ENCODE measurements at regions not wholly inside any gene's neighbourhood (a gene's known extent, or its start where the extent isn't known, plus 50 kb on each side); places are given as distances from the start of the nearest gene placed in this dataset.

DNA sequence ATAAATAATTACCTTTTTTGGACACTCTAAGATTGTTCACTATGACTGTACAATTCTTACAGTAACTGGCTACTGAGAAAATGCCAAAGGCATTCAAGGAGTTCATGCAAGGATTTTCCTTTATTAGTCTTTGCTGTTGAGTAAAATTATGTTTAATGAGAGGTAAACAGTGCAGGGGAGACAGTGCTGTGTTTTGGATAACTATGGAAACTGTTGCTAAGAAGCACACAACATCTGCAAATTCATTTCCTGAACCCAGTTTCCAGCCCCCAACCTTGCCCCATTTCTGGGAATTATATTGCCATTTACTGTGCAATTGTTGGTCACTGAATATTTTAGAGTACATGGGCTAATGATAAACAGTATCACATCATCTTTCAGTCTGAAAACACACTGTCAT, 1005.8 kb downstream of the TRHDE start:
- H3K27me3 ChIP-seq (replicated peaks; ENCODE audit: control insufficient read depth, insufficient read depth, low read length), result no peaks in the 10 kb centered on the region
- H3K9ac ChIP-seq (ENCODE audit: low read length), result no peak overlapping the region
- no peaks in the 10 kb centered on the region for H3K36me3 ChIP-seq (ENCODE audit: control insufficient read depth, insufficient read depth, low read length, severe bottlenecking)
- H3K4me3 ChIP-seq (ENCODE audit: low read length), result no peak overlapping the region
- no peak for DNase-seq (ENCODE audit: low read depth)
- H3K4me1 ChIP-seq (ENCODE audit: control insufficient read depth, insufficient read depth, low read length), result no peaks in the 10 kb centered on the region
- no peaks in the 10 kb centered on the region for H3K9me3 ChIP-seq (ENCODE audit: control insufficient read depth, low read length)

DNA sequence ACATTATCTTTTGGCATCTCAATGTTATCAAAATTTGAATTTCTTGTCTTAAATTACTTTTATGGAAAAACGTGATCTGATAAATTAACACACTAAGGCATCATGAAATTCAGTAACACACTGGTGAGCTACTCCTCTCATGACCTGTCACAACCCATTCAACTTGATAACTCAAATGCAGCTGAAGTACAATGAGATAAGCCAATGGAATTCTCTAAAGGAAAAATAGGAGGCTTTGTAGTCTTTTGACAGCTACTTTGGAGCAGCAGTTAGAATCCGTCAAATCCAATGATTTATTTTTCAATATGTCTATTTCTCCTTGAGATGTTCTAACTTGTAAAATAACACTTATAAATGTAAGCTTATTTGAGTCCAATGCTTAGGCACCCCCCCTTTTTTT, 1029.4 kb downstream of the TRHDE start:
- Histone ChIP-seq H3K9ac (ENCODE audit: low read length) (no peak overlapping the region), H3K4me3 (ENCODE audit: low read length) (no peak overlapping the region), H3K4me1 (ENCODE audit: control insufficient read depth, insufficient read depth, low read length) (no peaks in the 10 kb centered on the region), H3K9me3 (ENCODE audit: control insufficient read depth, low read length) (peaks cover 12% of the 10 kb centered on the region), H3K36me3 (ENCODE audit: control insufficient read depth, insufficient read depth, low read length, severe bottlenecking) (no peaks in the 10 kb centered on the region), H3K27me3 (replicated peaks; ENCODE audit: control insufficient read depth, insufficient read depth, low read length) (no peaks in the 10 kb centered on the region)
- DNase-seq (ENCODE audit: low read depth), result no peak

DNA sequence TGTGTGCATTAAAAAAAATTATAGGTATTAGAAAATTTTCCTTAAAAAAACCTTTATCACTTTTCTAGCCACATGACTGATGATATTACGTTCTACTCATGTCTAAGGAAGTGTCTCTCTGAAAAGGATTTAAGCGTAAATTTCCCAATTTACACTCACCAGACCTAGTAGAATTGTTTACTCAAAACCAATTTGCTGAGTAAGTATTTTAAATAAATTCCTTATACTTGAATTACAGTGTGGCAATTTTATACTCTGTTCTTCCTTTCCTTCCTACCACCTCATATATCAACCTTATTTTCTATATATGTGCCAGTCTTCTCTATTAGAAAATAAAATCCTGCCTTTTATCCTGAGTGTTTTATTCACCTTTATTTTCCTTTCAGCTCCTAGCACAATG, 1035.1 kb downstream of the TRHDE start:
- no peak for DNase-seq (ENCODE audit: low read depth)
- H3K9me3 ChIP-seq (ENCODE audit: control insufficient read depth, low read length), result peaks cover 9% of the 10 kb centered on the region
- H3K27me3 ChIP-seq (replicated peaks; ENCODE audit: control insufficient read depth, insufficient read depth, low read length), result no peaks in the 10 kb centered on the region
- no peak overlapping the region for H3K4me3 ChIP-seq (ENCODE audit: low read length)
- H3K36me3 ChIP-seq (ENCODE audit: control insufficient read depth, insufficient read depth, low read length, severe bottlenecking), result no peaks in the 10 kb centered on the region
- no peaks in the 10 kb centered on the region for H3K4me1 ChIP-seq (ENCODE audit: control insufficient read depth, insufficient read depth, low read length)
- H3K9ac ChIP-seq (ENCODE audit: low read length), result no peak overlapping the region

DNA sequence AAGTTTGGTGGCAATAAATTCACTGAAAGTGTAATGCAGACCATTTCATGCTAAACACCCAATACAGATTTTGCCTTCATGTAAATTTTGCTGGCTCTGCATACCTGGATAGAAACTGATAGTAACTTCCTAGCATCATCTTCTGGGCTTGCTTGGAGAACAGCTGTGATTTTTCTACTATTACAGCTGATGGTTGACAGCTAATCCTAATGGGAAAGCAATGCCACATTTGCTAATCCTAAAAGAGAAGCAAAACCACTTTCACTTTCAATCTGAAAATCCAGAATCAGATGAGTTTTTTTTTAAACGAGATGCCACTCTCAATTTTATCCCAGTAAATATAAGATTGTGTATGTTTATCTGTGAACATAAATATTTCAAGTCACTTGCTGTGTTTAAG, 1035.9 kb downstream of the TRHDE start:
- peaks cover 5% of the 10 kb centered on the region for H3K9me3 ChIP-seq (ENCODE audit: control insufficient read depth, low read length)
- H3K4me3 ChIP-seq (ENCODE audit: low read length), result no peak overlapping the region
- H3K27me3 ChIP-seq (replicated peaks; ENCODE audit: control insufficient read depth, insufficient read depth, low read length), result no peaks in the 10 kb centered on the region
- no peaks in the 10 kb centered on the region for H3K36me3 ChIP-seq (ENCODE audit: control insufficient read depth, insufficient read depth, low read length, severe bottlenecking)
- no peak overlapping the region for H3K9ac ChIP-seq (ENCODE audit: low read length)
- no peaks in the 10 kb centered on the region for H3K4me1 ChIP-seq (ENCODE audit: control insufficient read depth, insufficient read depth, low read length)
- no peak for DNase-seq (ENCODE audit: low read depth)

DNA sequence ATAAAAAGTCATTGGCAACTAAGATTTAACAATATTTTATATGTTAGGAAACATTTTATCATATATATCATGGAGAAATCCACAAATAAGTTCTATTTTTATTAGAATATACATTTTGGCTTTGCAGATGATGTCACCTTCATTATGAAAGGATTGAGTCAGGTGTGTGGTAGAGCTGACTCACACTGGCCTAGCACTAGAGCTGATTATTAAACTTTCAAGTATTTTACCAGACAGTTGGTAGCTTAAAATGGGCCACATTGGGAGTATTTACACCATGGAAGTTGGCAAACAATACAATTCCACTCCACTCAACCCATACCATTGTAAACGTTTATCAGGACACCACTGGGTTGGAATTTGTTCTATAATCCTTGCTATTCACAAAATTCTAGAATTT, 1036.6 kb downstream of the TRHDE start:
- H3K4me3 ChIP-seq (ENCODE audit: low read length), result no peak overlapping the region

DNA sequence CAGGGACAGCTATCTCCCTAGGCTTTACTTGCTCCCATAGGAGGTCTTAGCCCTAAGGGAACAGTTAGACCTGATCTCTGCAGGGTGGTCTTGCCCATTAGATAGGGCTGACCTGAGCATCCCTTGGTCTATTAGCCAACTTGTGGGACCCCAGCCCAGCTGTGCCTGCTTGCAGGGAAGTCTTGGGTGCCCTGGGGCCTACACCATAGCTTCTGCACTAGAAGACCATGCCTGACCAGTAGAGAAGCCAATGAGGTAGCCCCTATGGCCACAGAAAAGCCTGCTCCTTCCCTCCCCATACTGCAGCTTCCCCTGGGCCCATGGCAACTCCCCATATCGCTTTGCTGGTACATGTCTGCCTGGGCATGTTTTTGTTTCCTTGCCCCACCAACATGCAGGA, 1049.1 kb downstream of the TRHDE start:
- Histone ChIP-seq H3K9ac (ENCODE audit: low read length) (no peak overlapping the region), H3K4me1 (ENCODE audit: control insufficient read depth, insufficient read depth, low read length) (no peaks in the 10 kb centered on the region), H3K36me3 (ENCODE audit: control insufficient read depth, insufficient read depth, low read length, severe bottlenecking) (no peaks in the 10 kb centered on the region), H3K9me3 (ENCODE audit: control insufficient read depth, low read length) (peaks cover 18% of the 10 kb centered on the region), H3K27me3 (replicated peaks; ENCODE audit: control insufficient read depth, insufficient read depth, low read length) (no peaks in the 10 kb centered on the region), H3K4me3 (ENCODE audit: low read length) (no peak overlapping the region)
- DNase-seq (ENCODE audit: low read depth), result no peak

More for the DNA sequence above, 1036.6 kb downstream of the TRHDE start:
- H3K9ac ChIP-seq (ENCODE audit: low read length), result no peak overlapping the region
- no peaks in the 10 kb centered on the region for H3K36me3 ChIP-seq (ENCODE audit: control insufficient read depth, insufficient read depth, low read length, severe bottlenecking)
- no peak for DNase-seq (ENCODE audit: low read depth)
- peaks cover 3% of the 10 kb centered on the region for H3K9me3 ChIP-seq (ENCODE audit: control insufficient read depth, low read length)
- H3K27me3 ChIP-seq (replicated peaks; ENCODE audit: control insufficient read depth, insufficient read depth, low read length), result no peaks in the 10 kb centered on the region
- H3K4me1 ChIP-seq (ENCODE audit: control insufficient read depth, insufficient read depth, low read length), result no peaks in the 10 kb centered on the region

DNA sequence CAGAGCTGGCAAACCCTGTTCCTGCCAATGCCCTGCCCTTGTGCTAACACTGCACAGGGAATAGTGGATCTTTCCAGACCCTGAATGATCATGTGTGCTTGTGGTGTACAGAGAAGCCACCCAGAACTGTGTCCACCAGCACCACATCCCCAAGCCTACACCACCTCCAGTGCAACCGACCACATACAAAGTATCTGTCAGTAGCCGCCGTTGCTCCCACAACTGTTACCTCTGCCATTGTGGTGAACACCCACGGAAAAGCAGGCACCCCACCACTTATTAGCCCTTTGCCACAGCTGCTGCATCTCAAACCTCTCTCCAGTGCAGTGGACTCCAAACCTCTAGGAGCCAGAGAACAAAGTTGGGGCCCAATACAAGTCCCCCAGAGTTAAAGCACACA, 1049.6 kb downstream of the TRHDE start:
- Histone ChIP-seq H3K27me3 (replicated peaks; ENCODE audit: control insufficient read depth, insufficient read depth, low read length) (no peaks in the 10 kb centered on the region), H3K4me3 (ENCODE audit: low read length) (no peak overlapping the region), H3K36me3 (ENCODE audit: control insufficient read depth, insufficient read depth, low read length, severe bottlenecking) (no peaks in the 10 kb centered on the region), H3K9me3 (ENCODE audit: control insufficient read depth, low read length) (peaks cover 18% of the 10 kb centered on the region), H3K4me1 (ENCODE audit: control insufficient read depth, insufficient read depth, low read length) (no peaks in the 10 kb centered on the region), H3K9ac (ENCODE audit: low read length) (no peak overlapping the region)
- no peak for DNase-seq (ENCODE audit: low read depth)

DNA sequence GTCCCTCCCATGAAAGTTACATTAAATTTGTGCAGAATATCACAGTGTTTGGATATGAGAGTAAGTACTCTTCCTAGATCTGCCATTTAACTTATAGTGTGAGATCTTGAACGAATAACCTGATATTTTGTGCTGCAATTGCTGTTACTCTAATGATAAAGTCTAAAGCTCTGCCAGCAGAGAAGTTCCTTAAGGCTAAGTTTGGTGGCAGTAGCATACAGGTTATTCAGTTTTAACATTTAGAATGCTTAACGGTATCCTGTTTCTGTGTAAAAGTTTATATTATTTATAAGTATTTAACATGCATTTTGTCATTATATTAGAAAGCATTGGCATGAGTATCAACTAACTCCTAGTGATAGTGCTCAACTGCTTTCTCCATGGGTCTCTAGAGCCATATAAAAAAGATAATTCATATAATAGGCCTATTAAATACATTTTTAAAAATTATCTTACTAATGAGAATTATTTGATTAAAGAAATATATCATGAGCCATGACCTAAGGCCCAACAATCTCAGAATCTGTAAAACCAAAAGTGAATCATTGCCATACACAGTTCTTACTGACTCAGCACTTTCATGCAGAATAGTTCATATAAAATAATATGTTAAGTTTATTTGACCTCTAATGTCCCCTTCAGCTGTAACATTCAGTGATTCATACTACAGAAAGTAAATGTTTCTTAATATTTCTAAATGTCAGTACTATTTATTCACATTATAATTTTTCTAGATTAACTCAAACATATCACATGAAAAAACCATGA, 1058.6 kb downstream of the TRHDE start:
- Histone ChIP-seq H3K9me3 (ENCODE audit: control insufficient read depth, low read length) (peaks cover 6% of the 10 kb centered on the region), H3K27me3 (replicated peaks; ENCODE audit: control insufficient read depth, insufficient read depth, low read length) (no peaks in the 10 kb centered on the region), H3K4me3 (ENCODE audit: low read length) (no peak overlapping the region), H3K4me1 (ENCODE audit: control insufficient read depth, insufficient read depth, low read length) (no peaks in the 10 kb centered on the region), H3K9ac (ENCODE audit: low read length) (no peak overlapping the region), H3K36me3 (ENCODE audit: control insufficient read depth, insufficient read depth, low read length, severe bottlenecking) (no peaks in the 10 kb centered on the region)
- no peak for DNase-seq (ENCODE audit: low read depth)

DNA sequence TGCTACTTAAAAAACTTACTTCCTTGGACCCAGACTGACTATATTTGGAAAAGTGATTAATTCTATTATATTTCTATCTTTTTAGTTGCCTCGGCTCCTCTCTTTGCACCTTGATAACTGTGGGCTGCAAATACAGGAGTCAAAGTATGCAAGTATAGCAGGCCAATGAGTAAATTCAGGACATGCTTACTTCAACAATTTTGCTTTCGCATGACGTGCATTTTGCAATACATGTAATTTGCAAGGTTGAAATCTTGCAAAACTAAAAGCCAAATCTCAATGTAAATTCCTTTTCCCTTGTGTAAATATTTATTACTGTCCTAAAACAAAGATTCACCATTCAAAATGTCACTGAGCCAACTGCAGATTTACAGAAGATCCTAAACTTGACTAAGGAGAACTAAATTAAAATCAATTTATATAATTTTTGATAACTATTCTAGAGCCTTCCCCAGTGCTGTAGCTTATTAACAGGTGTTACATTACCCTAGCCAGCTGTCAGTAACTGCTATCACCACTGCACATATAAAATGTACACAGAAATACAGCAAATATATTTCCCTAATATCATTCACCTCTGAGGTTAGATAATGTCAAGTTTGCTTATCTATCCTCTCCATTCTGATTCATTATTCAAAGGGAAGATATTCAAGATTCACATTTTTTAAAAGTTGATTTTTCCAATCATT, 1069.5 kb downstream of the TRHDE start:
- H3K27me3 ChIP-seq (replicated peaks; ENCODE audit: control insufficient read depth, insufficient read depth, low read length), result no peaks in the 10 kb centered on the region
- no peaks in the 10 kb centered on the region for H3K9me3 ChIP-seq (ENCODE audit: control insufficient read depth, low read length)
- H3K9ac ChIP-seq (ENCODE audit: low read length), result no peak overlapping the region
- no peak for DNase-seq (ENCODE audit: low read depth)
- no peaks in the 10 kb centered on the region for H3K36me3 ChIP-seq (ENCODE audit: control insufficient read depth, insufficient read depth, low read length, severe bottlenecking)
- H3K4me3 ChIP-seq (ENCODE audit: low read length), result no peak overlapping the region
- H3K4me1 ChIP-seq (ENCODE audit: control insufficient read depth, insufficient read depth, low read length), result no peaks in the 10 kb centered on the region

DNA sequence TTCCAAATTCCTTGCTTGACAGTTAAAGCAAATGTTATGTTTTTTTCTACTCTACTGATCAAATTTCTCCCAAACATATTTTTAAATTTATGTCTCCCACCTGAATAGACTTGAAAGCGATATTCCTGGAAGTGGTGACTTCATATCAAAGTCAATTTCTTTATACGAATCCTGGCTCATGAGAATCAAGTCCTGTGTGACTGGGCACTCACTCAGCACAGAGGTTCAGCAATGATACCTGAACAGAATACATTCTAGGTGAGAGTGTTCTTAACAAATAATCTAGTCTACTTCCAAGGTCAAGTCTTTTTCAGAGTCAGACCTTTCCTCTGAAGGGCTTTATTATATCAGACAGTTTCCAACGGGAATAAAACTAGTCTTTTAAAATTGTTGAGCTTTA, 1070.6 kb downstream of the TRHDE start:
- Histone ChIP-seq H3K27me3 (replicated peaks; ENCODE audit: control insufficient read depth, insufficient read depth, low read length) (no peaks in the 10 kb centered on the region), H3K4me1 (ENCODE audit: control insufficient read depth, insufficient read depth, low read length) (no peaks in the 10 kb centered on the region), H3K4me3 (ENCODE audit: low read length) (no peak overlapping the region), H3K9ac (ENCODE audit: low read length) (no peak overlapping the region), H3K9me3 (ENCODE audit: control insufficient read depth, low read length) (no peaks in the 10 kb centered on the region), H3K36me3 (ENCODE audit: control insufficient read depth, insufficient read depth, low read length, severe bottlenecking) (no peaks in the 10 kb centered on the region)
- DNase-seq (ENCODE audit: low read depth), result no peak

DNA sequence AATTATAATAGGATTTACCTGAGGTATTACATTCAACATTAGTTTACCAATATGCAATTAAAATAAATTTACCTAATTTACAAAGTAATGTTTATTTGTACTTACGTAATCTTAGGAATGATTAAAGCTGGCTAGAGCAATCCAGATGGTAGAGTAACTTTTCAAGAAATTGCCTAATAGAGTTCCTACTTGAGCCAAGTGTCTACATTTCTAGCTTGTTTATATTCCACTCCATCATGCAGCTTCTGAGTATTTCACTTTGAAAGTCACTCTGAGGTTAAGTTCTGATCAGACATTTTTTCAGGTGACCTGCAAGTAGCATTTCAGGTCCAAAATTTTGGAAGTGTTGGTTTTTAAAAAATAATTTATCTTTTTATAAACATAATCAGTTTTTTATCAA, 1080.7 kb downstream of the TRHDE start:
- Histone ChIP-seq H3K9ac (ENCODE audit: low read length) (no peak overlapping the region), H3K36me3 (ENCODE audit: control insufficient read depth, insufficient read depth, low read length, severe bottlenecking) (no peaks in the 10 kb centered on the region), H3K4me3 (ENCODE audit: low read length) (no peak overlapping the region), H3K27me3 (replicated peaks; ENCODE audit: control insufficient read depth, insufficient read depth, low read length) (no peaks in the 10 kb centered on the region), H3K9me3 (ENCODE audit: control insufficient read depth, low read length) (peaks cover 3% of the 10 kb centered on the region), H3K4me1 (ENCODE audit: control insufficient read depth, insufficient read depth, low read length) (no peaks in the 10 kb centered on the region)
- no peak for DNase-seq (ENCODE audit: low read depth)

All from adipocyte (in vitro differentiated cells).